Inferior parietal cortex (tissue), 1 donor: ENCODE measurements at regions not wholly inside any gene's neighbourhood (a gene's known extent, or its start where the extent isn't known, plus 50 kb on each side); places are given as distances from the start of the nearest gene placed in this dataset.
A peak's percentile ranks its signal among the peaks of the same experiment; 100 is the strongest.
"Not testable (repeated sequence)": the region's sequence is repeated elsewhere in the genome, so short reads cannot be mapped to it uniquely, and the experiment has no call there.

Experiments
- DNase-seq: peaks from one replicate; pipeline ENCODE4 v3.0.0-alpha.2; 2016; ENCODE audit errors: extremely low spot score

- DNase-seq = no peak
Observed at GRCh38 chr10:57959318-57960006, 308.2 kb downstream of the IPMK start.

DNA sequence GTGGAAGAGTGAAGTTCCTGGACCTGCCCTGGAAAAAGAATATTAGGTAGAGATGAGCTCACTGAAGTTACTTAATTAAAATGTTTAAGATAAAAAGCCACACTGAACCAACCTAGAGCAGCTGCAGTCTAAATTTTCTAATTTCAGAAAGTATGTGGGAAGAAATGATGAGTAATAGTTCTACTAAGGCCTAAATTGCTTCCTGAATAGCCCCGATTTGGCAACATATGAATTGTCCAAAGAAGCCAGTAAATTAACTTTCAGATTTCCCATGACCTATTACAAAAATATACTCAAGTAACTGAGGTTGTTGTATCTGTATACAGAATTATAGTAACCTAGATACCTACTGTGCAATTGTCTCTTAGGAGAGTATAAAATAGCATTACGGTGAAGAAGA is 312.6 kb downstream of the IPMK start:
- no peak for DNase-seq

DNA sequence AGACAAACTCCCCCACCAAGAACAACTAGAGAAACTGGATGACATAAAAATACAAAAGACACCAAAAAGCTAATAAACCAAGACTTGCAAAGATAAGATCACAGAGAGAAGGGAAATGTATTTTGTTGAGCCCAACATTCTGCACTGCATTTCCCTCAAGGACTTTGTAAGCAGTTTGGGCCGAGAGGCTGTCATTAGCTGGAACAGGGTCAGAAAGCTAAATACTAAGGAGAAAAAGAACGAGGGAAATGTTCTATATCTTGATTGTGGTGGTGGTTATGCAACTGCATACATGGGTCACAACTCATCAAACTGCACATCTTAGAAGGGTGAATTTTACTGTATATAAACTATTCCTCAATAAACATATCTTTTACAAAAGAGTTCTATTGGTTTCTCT is 315.0 kb downstream of the IPMK start:
- no peak for DNase-seq

DNA sequence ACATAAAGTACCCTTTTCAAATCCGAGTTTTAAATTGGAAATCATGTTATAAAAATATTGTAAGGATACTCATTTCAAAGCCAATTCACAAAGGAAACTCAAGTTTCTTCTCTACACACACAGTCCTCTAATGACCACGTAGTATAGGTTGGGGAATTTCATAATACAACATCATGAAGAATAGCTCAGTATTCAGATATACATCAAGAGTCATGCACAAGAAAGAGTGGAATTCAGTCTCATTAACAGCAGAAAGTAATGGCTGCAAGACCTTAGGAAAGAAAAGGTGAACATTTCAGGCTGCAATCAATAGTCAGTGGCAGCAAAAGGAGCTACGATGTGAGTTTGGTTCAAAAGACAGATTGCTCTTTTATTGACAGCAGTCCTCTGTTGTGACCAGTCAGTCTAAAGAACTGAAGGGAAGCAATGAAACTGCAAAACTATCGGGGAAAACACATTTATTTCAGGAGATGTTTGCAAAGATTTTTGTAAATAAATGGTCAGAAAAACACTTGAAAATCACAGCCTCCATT is 317.2 kb downstream of the IPMK start:
- no peak for DNase-seq

DNA sequence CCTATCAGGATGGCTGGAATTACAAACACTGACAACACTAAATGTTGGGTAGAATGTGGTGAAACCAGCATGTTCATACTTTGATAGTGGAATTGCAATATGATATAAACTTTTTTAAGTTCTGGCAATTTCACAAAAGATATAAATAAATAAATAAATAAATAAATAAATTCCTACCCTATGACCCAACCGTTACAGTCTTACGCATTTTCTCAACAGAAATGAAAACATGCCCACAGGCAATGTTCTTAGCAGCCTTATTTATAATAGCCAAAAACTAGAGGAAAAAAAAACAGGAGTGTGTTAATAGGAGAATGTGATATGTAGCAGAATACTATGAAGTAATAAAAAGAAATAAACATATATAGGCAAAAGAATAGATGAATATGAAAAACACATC is 318.9 kb downstream of the IPMK start:
- DNase-seq = no peak

DNA sequence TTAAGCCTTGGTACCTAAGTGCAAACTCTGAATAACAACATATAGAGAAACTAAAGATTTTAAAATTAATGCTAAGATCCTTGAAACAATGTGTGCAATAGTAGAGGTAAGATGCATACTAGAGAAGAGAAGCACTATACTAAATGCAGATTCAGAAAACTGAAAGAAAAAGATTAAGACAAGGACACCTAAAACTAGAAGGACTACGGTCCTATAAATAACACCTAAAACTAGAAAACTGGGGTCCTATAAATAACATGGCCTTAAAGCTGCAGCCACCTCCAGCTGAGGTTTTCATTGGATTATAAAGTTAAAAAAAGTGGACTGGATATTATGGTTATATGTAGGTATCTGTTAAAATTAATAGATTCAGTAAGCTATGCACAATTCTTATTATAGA is 320.9 kb downstream of the IPMK start:
- DNase-seq = no peak

DNA sequence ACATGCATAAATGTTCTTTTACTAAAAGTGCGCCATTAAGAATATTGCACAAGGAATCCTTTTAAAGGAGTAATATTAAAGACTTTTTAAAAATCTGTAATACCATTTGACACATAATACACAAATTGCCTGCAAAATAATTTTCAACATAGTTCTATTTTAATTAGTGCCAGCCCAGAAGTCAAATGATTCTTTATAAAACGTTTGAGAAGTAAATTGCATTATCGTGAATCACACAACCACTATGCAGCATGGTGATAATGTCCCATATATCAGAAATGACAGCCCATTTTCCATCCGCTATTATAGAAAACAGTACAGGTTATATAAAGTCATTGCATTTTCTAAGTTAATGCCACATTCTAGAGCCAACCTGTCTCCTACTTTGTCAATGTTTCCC is 324.0 kb downstream of the IPMK start:
- DNase-seq = no peak

DNA sequence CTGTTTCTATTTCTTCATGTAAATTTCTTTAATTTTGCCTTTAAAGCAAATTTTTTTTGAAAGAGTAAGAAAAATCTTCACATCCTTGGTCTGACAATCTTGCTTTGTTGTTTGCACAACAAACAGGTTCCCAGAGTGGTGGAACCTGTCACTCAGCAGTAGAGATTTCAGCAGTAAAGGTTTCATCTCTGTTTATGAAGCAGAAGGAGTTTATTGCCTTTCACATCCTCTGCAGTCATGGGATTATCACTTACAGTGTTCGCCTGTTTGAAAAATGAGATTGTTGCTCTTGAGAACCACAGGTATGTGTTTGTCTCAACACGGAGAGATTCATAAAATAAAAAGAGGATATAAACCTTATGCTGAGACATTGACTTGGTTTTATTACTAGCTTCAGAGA is 342.6 kb downstream of the IPMK start:
- DNase-seq = no peak

DNA sequence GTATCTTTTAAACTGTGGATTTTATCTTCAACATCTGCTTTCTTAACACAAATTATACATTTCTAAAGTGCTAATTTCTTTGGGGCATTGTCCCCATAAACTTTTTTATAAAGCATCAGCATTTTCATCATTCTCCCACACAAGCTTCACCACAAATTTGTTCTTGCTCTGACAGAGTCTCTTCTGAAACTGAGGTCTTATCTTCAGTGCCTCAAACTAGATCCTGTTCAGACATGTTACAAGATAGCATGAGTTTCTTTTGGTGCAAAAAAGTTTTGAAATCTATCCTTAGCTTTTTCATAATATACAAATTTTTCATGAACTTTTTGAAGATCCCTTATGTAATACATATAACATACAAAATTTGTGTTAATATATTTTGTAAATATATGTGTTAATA is 346.6 kb downstream of the IPMK start:
- DNase-seq = no peak

GRCh38 chr10:57919864-57920263 is 347.8 kb downstream of the IPMK start:
- no peak for DNase-seq

DNA sequence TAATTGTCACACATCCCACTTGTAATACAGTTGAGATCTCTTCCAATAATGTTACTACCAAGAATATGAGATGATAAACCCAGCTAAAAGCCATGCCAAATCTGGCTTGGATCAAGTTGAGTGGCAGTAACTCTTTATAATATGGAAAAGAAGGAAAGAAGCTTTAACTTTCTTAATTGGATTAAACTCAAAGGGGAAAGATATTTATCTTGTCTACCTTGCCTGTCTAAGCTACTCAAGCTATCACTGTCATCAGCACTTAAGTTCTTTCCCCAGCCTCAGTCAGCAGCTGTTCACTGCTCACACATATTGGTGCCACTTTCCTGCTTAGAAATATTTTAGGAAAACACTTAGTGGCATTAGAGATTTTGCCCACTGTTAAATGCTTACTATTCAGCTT is 350.7 kb downstream of the IPMK start:
- DNase-seq = peak; percentile 41

- no peak for DNase-seq
Observed at GRCh38 chr10:57905861-57906260, 361.8 kb downstream of the IPMK start.

GRCh38 chr10:57905010-57905409 is 362.7 kb downstream of the IPMK start:
- DNase-seq = no peak

DNA sequence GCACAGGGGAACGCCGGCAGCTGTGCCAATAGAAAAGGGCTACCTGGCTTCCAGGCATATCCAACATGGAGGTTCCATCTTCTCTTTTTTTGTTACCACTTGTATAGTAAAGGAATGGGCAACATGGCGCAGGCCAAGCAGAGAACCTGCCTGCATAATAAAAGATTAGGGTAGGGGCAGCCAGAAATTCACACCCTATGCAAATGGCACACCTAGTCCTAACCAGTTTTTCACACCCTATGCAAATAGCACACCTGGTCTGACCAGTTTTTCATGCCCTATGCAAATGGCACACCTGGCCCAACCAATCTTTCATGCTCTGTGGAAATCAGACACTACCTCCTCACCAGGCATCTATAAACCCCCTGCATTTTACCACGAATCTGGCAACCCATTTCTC is 369.5 kb downstream of the IPMK start:
- DNase-seq = no peak

DNA sequence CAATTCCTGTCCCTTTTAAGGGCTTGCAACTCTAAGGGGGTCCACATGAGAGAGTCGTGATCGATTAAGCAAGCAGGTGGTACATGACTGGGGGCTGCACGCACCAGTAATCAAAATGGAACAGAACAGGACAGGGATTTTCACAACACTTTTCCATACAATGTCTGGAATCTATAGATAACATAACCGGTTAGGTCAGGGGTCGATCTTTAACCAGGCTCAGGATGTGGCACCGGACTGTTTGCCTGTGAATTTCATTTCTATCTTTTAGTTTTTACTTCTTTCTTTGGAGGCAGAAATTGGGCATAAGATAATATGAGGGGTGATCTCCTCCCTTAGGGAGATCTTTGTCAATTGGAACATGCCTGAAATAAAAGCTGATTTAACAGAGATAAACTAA is 370.1 kb downstream of the IPMK start:
- DNase-seq = no peak

- no peak for DNase-seq
Observed at GRCh38 chr10:57894361-57894760, 373.3 kb downstream of the IPMK start.

GRCh38 chr10:57891201-57892006 is 376.3 kb downstream of the IPMK start:
- no peak for DNase-seq

DNA sequence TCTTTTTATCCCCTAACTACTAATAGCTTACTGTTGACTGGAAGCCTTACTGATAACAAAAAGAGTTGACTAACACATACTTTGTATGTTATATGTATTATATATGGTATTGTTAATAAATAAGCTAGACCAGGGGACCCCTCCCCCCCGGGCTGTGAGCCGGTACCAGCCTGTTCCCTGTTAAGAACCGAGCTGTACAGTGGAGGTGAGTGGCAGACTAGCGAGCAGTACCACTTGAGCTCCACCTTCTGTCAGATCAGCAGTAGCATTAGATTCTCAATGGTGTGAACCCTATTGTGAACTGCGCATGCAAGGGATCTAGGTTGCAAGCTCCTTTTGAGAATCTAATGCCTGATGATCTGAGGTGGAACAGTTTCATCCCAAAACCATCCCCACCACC is 377.0 kb downstream of the IPMK start:
- no peak for DNase-seq

GRCh38 chr10:57885618-57885968 is 382.1 kb downstream of the IPMK start:
- not testable (repeated sequence) for DNase-seq

- DNase-seq = no peak
Observed at GRCh38 chr10:57884965-57885617, 382.6 kb downstream of the IPMK start.

DNA sequence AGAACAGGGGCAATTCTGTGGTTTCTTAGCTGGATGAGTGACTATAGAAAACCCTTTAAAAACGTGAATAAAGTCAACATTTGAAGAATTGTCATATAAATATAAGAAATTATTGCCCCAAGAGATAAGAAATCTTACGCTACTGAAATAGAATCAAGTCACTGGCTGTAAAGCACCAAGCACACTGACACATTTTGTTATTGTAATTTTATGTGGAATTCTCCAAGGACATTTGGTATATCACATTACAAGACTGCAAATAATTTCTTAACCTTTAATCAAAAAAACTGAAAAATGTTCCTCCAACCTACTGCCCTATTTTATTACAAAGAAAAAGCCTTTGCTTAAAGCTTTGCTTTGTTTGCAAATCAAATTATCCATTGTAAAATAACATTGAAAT is 383.3 kb downstream of the IPMK start:
- no peak for DNase-seq

DNA sequence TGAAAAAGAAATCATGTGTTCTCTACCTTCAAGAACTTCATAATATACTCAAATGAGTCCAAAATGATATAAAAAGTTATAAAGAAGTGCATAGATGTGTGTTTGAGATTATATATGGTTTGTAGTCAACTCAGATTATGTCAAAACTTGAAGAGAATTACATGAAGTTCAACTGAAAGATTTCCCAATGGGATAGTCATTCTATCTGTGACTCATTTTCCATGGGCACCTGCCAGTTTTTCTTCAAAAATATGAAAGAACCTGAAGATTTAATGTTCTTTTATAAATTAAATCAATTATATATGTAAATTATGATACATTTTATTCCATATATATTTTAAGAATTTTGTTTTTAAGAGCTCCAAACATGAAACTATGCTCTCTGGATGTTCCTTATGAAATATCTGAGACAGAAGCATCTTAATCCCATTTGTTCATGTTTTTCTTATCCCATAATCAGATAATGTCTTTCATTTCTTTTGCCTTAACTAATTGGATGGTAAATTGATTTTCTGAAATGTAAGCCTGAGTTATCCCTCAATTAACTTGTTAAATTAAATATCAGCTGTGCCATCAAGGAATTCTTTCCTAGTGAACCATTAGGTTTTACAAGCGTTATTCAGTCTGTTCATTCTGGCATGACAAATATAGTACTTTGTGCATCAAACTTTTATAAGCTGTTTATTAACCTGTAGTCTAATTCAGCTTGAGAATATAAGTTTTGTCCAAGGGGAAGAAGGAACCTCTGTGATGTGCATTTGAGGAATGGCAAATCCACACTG is 387.1 kb downstream of the IPMK start:
- no peak for DNase-seq
